GM12878 (cell line): ENCODE measurements at regions not wholly inside any gene's neighbourhood (a gene's known extent, or its start where the extent isn't known, plus 50 kb on each side); places are given as distances from the start of the nearest gene placed in this dataset.

Experiments used
- BCL3 ChIP-seq: IDR thresholded peaks from 2 replicates; pipeline ENCODE4 v1.6.1; 2011; ENCODE audit warnings: borderline replicate concordance, low read depth, mild to moderate bottlenecking, moderate library complexity, low read length; ENCODE audit not compliant: insufficient read depth, poor library complexity, severe bottlenecking
- HSF1 ChIP-seq: fragments of 150-350 bp; IDR thresholded peaks from 2 replicates; pipeline ENCODE4 v1.6.1; 2014; ENCODE audit warnings: mild to moderate bottlenecking, low read depth, low read length
- NR2F1 ChIP-seq: fragments of 450-650 bp; conservative IDR thresholded peaks from 2 replicates; pipeline ENCODE4 v1.6.1; 2017; ENCODE audit warnings: mild to moderate bottlenecking
- RELA ChIP-seq: fragments of 450-650 bp; IDR thresholded peaks from 2 replicates; pipeline ENCODE4 v1.8.0; 2014; ENCODE audit warnings: borderline replicate concordance; ENCODE audit not compliant: partially characterized antibody
- REST ChIP-seq: IDR thresholded peaks from 2 replicates; pipeline ENCODE4 v1.6.1; 2012; ENCODE audit warnings: mild to moderate bottlenecking, low read depth, low read length
- SKIL ChIP-seq: fragments of 450-650 bp; IDR thresholded peaks from 2 replicates; pipeline ENCODE4 v1.6.1; 2017; ENCODE audit warnings: mild to moderate bottlenecking, low read depth, inconsistent platforms; ENCODE audit not compliant: poor library complexity, severe bottlenecking

GRCh38 chr11:45393826-45394225 lies 107.7 kb upstream of the SYT13 start (continued):
- no peak for TF ChIP-seq SKIL
- no peak for TF ChIP-seq NR2F1
- no peak for TF ChIP-seq REST
- TF ChIP-seq RELA, result no peak
- TF ChIP-seq BCL3, result no peak
- TF ChIP-seq HSF1, result no peak
- TF ChIP-seq, all 136 proteins: peak for 0
